SKM-1 treated with dmso at 0.1 percent for 144 hours (cell line): ENCODE measurements at regions not wholly inside any gene's neighbourhood (a gene's known extent, or its start where the extent isn't known, plus 50 kb on each side); places are given as distances from the start of the nearest gene placed in this dataset.
"Not testable (repeated sequence)": the region's sequence is repeated elsewhere in the genome, so short reads cannot be mapped to it uniquely, and the experiment has no call there.

ENCODE experiments used
- DNase-seq: peaks from one replicate; lab custom pipeline; 2025; ENCODE audit not compliant: unreplicated experiment; lab: John Stamatoyannopoulos, UW

DNA sequence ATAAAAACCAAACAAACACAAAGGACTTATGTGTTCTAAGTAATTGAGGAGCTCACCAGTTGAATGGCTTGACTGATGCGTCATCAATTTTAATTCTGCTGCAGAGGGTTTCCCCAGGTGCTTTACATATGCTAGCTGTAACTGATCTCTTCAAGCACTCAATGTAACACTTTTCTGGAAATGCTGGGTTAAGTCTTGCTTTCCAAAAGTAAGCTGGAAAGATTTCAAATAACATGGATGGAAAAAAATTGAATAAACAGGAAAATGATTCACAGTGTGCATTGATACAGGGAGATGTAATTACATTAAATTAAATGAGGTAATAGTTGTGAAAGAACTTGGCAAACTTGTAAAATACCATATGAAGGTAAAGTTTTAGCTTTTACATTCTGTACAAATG, 186.7 kb upstream of the WDFY3 start:
- DNase-seq, result no peak

DNA sequence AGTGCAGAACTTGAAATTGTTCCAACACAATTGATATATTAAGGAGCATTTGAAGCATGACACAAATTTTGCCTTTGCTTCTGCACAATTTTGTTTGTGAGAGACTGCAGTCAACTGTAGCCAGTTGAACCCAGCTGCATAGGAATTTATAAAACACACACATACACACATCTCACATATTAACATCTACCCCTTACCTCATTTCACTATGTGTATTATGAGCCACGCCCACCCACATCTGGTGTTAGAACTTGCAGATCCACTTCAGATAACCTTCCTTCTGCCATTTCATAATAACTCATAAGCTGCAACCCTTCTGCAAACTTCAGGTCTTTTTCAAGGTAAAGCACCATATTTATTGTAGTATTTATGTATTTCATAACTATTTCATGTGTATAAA, 188.1 kb upstream of the WDFY3 start:
- no peak for DNase-seq

DNA sequence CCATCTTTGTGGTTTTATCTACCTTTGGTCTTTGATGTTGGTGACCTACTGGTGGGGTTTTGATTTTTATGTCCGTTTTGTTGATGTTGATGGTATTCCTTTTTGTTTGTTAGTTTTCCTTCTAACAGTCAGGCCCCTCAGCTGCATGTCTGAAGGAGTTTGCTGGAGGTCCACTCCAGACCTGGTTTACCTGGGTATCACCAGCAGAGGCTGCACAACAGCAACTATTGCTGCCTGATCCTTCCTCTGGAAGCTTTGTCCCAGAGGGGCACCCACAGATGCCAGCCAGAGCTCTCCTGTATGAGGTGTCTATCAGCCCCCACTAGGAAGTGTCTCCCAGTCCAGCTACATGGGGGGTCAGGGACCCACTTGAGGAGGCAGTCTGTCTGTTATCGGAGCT, 199.3 kb upstream of the WDFY3 start:
- no peak for DNase-seq

DNA sequence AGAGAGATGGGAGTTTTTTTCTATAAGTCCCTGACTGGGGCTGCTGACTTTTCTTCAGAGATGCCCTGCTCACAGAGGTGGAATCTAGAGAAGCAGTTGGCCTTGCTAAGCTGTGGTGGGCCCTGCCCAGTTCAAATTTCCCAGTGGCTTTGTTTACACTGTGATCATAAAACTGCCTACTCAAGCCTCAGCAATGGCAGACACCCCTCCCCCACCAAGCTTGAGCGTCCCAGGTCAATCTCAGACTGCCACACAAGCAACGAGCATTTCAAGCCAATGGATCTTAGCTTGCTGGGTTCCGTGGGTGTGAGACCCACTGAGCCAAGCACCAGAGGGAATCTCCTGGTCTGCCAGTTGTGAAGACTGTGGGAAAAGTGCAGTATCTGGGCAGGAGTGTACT, 199.8 kb upstream of the WDFY3 start:
- no peak for DNase-seq

DNA sequence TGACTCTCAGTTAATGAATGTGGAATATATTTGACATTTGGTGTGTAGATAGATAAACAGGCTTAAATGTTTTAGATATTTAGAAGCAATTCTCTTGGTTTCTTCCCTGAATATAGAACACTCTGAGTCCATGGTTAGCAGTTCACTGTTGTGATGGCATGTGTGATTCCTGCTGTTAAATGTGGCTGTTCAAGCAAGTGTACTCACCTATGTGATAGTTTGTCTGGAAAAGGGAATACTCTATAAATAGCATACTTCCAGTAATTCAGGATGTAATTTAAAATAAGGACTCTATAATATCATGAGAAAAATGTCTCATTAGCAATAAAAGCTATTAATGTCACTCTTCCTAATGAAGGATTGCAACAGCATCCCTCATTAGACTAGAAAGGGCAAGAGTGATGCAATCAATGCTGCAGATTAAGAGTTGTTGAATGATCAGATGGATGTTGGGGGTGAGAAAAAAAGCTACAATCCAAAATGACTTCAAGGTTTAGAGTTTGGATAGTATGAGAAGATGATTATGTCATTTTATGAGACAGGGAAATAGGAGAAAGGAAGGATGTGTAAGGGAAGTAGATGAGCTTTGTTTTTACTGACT, 201.8 kb upstream of the WDFY3 start:
- no peak for DNase-seq

DNA sequence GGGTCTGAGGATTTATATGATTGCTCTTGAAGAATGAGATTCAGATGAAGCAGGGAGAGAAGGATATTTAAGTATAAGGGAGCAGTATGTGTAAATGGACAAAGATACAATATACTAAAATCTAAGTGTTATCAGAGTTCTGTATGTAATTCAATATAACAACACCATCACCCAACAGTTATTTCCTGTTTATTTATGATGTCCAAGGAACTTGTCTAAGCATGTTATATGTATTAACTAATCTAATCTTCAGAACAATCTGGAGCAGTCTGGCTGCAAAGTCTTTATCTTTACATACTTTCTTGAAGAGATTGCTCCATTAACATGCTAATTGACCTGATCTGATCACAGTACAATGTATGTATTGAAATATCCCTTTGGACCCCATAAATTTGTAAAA, 203.8 kb upstream of the WDFY3 start:
- no peak for DNase-seq

DNA sequence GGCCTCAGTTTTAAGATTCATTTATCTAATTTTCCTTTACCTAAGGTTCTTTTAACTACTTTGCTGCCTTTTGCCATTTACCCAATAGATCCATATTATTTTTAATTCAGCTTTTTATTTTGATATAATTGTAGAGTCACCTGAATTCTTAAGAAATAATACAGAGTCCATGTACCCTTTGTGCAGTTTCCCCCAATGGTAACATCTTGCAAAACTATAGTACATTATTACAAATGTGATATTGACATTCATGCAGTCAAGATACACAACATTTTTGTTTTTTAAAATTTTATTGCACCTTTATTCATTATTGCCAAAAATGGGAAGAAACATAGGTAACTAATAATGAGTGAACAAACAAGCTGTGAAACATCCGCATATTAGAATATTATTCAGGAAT, 208.7 kb upstream of the WDFY3 start:
- no peak for DNase-seq

DNA sequence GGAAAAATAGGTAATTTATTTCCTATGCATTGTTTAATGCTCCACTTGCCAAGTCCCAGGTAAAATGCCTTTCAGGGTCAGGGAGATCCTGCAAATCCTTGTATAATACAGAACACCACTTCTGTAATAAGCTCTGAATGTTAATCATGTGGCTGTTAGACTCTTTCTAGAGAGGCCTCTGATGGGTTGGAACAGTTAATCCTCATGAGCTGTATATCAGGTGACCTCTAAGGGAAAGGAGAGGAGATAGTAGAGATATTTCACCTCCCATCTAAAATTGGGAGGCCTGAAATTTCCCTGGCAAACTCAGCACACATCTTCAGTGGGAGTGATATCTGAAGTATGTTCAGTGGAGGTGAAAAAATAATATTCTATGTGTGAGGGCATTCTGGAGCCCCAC, 210.6 kb upstream of the WDFY3 start:
- no peak for DNase-seq

DNA sequence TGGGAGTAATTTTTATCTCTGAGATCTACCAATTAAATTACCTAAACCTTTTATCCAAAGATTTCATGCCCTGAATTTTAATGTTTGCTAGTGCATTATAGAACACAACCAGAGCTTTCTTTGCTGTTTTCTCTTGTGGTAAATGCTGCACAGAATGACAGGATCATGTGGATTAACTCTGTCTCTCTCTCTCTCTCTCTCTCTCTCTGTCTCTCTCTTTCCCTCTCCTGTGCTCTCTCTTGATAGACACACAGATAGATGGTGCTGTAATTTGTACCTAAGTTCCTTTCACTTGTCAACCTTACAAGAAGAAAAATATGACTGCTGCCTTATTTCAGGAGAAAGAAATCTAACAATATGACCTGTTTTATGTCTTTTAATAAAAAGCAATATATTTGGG, 211.2 kb upstream of the WDFY3 start:
- no peak for DNase-seq

DNA sequence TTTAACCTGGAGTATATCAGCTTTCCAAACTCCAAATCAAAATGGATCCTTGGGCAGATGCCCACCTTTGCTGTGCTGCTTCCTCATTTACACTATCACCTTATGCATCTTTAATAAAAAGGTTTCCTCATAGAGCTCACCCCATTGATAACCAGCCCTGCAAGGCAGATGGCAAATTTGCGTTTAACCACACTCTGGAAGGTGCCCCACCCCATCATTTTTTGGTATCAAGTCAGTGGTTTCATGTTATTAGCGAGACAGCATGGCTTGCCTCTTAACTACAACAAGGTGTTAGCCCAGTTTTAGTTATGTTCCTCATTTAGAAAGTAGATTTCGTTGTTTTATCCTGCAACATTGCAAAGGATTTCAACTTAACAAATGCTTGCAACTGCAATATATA, 214.0 kb upstream of the WDFY3 start:
- DNase-seq, result no peak

DNA sequence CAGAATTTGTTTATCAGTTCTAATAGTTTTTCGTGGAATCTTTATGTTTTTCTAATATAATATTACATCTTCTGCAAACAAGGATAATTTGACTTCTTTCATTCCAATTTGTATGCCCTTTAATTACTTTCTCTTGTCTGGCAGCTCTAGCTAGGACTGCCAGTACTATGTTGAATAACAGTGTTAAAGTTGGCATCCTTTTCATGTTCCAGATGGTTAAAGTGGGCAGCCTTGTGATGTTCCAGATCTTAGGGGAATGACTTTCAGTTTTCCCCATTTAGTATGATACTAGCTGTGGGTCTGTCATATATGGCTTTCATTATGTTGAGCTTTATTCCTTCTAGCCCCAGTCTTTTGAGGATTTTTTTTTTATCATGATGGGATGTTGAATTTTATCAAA, 220.6 kb upstream of the WDFY3 start:
- DNase-seq, result no peak

DNA sequence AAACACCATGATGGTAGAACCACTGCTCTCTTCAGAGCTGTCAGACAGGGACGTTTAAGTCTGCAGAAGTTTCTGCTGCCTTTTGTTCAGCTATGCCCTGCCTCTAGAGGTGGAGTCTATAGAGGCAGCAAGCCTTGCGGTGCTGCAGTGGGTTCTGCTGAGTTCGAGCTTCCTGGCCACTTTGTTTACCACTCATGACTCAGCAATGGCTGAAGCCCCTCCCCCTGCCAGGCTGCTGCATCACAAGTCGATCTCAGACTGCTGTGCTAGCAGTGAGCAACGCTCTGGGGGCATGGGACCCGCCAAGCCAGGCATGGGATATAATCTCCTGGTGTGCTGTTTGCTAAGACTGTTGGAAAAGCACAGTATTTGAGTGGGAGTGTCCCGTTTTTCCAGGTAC, 229.5 kb upstream of the WDFY3 start:
- not testable (repeated sequence) for DNase-seq

DNA sequence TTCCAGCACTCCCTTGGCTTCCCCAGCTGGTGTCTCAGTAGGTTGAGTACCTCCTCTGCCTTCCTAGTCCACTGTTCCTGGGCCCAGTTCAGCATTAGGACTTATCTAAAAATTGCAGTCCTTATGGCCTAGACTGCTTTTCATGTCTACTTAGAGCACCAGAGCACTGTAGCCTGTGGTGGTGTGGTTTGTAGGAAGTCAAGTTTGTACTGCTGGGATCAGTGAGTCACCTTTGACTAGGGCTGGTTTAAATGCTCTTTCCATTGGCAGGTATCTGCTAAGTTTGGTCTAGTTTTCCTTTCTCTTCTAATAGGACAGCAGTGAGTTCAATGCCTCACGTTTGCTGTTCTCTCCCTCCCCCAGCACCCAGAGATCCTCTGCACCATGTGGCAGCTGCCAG, 233.6 kb upstream of the WDFY3 start:
- no peak for DNase-seq

DNA sequence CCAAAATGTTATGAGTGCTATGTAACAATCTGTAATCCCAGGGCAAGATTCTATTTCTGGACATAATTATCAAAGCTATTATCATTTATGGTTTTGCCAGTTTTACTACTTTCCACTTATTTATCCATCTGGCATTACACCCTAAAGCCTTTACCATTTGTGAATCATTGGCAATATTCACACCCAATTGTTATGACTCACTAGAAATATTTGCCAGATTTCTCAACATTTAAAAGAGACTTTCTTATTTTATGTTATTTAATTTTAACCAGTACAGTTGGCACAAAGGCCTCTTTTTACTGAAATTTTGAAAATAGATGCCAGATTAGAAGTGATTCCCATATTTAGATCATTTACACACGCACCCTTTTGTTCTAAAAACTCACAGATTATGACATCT, 242.7 kb upstream of the WDFY3 start:
- DNase-seq, result no peak

DNA sequence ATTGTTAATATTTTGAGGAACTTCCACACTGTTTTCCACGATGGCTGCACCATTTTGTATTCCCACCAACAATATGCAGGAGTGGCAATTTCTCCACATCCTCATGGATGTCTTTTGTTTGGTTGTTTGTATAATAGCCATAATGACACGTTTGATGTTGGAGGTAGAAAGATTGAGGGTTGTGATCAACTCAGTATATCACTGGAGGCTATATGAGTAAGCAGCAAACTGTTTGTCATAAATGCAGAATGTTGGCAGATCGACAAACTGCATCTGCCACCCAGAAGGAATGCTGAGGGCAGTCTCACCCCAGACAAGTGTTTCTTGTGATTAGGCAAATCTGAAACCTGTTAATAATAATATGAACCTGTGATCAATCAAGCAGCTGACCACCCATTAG, 243.9 kb upstream of the WDFY3 start:
- no peak for DNase-seq

DNA sequence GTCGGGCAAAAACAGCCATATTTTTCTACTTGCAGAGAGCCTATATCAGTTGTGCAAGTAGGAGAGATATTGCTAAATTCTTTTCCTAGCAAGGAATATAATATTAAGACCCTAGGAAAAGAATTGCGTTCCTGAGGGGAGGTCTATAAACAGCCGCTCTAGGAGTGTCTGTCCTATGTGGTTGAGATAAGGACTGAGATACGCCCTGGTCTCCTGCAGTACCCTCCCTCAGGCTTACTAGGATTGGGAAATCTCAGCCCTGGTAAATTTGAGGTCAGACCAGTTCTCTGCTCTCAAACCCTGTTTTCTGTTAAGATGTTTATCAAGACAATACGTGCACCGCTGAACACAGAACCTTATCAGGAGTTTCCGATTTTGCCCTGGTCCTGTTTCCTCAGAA, 250.1 kb upstream of the WDFY3 start:
- not testable (repeated sequence) for DNase-seq

DNA sequence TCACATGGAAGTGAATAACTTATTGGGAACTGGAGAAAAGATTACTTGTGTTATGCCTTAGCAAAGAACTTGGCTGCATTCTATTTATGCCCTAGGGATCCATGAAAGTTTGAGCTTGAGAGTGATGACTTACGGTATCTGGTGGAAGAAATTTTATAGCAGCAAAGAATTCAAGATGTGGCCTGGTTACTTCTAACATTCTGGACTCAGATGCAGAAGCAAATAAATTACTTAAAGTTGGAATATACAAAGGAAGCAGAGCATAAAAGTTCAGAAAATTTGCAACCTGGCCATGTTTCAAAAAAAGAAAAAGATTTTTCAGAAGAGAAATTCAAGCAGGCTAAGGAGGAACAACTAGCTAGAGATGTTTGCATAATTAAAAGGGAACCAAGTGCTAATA, 252.3 kb upstream of the WDFY3 start:
- DNase-seq, result no peak

DNA sequence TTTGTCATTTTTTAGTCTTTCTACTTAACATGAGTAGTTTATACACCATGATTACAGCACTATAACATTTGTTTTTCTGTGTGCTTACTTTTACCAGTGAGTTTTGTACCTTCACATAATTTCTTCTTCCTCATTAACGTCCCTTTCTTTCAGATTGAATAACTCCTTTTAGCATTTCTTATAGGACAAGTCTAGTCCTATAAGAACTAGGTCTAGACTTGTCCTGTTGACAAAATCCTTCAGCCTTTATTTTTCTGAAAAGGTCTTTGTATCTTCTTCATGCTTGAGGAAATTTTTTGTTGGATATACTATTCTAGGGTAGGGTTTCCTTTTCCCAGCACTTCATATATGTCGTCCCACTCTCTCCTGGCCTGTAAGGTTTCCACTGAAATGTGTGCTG, 253.3 kb upstream of the ARHGAP24 start:
- DNase-seq, result no peak

DNA sequence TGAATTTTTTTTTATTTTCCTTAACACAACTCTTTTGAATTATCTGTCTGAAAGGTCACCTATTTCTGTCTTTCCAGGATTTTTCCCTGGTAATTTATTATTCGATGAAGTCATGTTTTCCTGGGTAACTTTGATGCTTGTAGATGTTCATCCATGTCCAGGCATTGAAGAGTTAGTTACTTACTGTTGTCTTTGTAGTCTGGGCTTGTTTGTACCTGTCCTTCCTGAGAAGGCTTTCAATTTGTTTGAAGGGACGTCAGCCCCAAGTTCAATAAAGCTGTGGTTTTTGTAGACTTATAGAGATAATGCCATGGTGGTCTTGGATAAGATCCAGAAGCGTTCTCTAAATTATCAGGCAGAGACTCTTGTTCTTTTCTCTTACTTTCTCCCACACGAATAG, 252.4 kb upstream of the ARHGAP24 start:
- DNase-seq, result no peak

DNA sequence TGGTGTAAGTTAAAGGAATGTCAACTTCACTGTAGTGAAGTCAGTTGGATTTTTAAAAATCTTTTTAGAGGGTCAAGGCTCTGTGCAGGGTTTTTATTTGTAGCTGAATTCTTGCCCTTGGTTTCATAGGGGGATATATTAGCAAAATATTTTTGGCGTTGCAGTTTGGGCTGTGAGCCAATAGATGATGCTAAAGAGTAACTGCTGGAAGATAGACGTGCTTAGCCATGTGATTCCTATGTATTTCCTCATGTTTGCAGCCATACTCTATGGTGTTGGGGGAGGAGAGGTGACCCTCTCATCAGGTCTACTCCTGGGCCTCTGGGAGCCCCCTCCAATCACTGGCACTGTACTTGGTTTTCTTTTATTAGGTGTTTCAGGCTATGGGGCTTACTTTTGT, 246.7 kb upstream of the ARHGAP24 start:
- DNase-seq, result no peak

DNA sequence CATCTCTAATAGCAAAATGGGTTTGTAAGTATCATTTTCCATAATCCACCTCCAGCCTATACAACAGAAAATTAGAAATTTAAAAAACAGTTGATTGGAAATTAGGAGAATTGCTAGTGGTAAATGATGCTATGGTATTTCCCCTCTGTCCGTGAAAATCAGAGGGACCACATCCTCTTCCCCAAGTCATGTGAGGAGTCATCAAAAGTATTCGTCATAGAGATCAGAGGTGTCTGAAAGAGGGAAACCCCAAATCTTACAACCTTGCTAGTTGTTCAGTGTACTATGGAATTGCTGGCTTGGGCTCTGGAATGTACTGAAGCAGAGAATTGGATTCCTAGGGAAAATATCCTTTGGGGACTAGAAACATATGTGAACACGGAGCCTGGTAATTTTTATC, 241.4 kb upstream of the ARHGAP24 start:
- DNase-seq, result no peak

DNA sequence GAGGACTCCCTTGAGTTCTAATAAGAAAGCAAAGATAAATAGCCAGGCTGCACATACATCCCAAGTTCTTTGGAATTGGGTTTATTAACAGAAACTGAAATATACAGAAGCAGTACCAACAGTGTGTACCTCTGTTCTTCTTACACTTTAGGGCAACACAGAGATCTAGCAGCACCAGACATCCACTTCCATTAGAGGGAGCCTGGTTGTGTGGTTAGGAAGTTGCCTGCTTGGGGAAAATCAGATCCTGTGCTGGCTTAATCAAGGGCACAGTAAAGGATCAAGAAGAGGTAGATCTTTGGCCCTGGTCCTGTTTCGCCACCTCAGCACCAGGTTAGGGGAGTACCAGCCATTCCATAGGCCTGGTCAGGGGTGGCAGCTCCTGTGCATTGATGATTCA, 231.1 kb upstream of the ARHGAP24 start:
- DNase-seq, result no peak

DNA sequence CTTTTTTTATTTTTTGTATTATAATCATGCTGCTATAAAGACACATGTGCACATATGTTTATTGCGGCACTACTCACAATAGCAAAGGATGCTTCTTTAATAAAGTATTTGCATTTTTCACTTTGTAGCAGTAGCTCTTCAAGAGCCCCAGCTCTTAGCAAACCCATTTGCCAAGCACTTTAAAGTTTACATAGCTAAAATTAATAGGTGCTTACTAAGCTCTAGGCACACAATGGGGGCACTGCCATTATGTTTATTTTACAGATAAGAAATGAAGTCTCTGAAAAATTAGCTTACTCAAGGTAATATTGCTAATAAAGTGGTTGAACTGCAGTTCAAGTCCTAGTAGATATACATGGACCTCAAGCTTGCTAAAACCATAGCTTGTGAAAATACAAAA, 230.3 kb upstream of the ARHGAP24 start:
- no peak for DNase-seq

DNA sequence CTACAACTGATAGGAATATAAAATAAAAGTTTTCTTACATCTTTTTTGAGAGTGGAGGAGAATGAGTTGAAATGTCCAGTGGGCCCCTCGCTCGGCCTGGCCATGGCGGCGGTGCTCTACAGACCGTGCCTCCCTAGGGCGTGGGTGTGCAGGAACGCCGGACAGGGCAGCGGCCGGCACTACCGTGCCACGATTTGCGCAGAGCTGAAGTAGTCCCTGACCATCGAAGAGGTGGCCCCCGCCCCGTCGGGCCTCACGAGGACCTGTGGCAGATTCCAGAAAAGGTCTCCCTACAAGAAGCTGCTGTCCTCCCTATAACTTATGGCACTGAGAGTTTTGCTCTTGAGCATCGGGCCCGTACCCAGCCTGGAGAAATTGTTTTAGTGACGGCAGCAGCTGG, 228.9 kb upstream of the ARHGAP24 start:
- no peak for DNase-seq
